NCI-H524 treated with DMSO at 0.1 percent for 48 hours (cell line): ENCODE measurements at regions not wholly inside any gene's neighbourhood (a gene's known extent, or its start where the extent isn't known, plus 50 kb on each side); places are given as distances from the start of the nearest gene placed in this dataset.

Experiments used
- DNase-seq: peaks from one replicate; lab custom pipeline; 2025; lab: John Stamatoyannopoulos, UW

DNA sequence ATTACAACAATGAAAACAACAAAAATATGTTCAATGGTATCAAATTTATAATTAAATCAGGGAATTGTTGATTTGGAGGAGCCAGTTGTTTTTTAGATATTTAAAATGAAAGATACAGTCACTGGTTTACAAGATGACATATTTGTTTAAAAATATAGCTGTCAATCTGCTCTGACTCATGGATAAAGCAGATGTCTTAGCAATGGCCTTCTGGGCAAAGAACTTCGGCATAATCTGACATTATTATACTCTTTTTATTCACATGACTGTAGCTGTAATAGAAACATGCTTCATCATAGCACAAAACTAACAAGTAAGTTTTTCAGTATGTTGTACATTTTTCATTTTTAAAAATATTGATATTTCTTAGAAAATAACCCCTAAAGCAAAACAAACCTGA is 267.4 kb downstream of the CENPW start:
- DNase-seq, result no peak

DNA sequence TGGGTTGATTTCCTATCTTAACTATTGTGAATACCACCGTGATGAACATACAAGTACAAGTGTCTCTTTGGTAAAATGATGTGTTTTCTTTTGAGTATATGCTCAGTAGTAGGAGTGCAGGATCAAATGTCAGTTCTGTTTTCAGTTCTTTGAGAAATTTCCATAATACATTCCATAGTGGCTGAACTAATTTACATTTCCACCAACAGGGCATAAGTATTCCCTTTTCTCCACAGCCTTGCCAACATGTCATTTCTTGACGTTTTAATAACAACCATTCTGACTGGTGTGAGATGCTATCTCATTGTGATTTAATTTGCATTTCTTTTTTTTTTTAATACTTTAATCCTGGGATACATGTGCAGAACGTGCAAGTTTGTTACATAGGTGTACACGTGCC is 268.8 kb downstream of the CENPW start:
- no peak for DNase-seq

DNA sequence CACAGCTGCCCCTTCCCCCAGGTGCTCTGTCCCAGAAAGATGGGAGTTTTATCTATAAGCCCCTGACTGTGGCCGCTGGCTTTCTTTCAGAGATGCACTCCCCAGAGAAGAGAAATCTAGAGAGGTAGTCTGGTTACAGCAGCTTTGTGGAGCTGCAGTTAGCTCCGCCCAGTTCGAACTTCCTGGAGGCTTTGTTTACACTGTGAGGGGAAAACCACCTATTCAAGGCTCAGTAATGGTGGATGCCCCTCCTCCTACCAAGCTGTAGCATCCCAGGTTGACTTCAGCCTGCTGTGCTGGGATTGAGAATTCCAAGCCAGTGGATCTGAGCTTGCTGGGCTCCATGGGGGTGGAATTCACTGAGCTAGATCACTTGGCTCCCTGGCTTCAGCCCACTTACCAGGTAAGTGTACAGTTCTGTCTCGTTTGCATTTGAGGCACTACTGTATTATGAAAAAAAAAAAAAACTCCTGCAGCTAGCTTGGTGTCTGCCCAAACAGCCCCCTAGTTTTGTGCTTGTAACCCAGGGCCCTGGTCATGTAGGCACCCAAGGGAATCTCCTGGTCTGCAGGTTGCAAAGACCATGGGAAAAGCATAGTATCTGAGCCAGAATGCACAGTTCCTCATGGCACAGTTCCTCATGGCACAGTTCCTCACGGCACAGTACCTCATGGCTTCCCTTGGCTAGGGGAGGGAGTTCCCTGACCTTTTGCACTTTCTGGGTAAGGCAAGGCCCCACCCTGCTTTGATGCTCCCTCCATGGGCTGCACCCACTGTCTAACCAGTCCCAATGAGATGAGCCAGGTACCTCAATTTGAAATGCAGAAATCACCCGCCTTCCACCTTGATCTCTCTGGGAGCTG is 275.0 kb downstream of the CENPW start:
- DNase-seq, result no peak

DNA sequence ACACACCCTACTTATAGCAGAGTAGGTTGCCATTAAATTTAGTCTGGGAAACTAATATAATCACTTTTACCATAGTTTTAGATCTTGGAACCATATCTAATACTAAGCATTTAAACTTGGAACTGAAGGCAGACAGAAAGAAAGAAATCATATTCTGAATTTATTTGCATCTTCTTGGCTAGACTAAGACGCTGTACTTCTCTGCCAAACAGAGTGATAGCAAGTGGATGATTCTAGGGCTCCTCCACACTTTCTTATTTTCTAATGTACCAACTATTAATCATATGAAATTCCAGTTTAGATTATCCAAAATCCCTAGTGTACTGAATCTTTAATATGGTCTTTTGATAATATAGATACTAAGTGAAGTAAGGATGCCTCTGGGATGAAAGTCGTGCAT is 277.0 kb downstream of the CENPW start:
- DNase-seq, result no peak

DNA sequence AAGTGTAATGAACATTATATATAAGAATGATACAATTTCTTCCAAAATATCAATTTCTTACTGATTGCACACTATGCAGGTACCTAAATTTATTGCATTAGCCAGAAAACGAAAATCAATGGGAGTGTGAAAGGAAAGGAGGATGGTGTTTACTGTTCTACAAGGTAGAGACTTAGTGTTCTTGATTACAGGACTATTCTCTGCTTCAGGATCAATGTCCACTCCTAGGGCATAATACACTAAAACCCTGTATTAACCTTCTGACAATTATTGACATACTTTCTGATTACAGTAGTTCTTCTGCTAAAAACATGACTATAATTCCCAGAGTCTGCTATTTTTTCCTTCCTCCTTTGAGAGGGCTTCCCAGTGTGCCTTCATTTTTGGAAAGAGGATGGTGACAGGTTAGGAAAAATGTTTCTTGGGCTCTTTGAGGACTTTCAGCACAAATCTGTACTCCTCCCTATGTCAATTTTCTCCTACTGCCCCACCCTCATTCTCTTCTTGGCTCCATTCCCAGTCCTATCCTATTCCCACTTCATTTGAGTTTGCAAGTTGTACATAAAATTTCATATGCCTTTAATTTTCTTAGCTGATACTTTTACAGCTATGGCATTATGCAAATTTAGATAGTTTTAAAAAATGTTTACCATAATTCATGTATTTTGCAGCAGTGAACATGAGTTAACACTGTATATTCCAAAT is 278.9 kb downstream of the CENPW start:
- DNase-seq, result no peak

DNA sequence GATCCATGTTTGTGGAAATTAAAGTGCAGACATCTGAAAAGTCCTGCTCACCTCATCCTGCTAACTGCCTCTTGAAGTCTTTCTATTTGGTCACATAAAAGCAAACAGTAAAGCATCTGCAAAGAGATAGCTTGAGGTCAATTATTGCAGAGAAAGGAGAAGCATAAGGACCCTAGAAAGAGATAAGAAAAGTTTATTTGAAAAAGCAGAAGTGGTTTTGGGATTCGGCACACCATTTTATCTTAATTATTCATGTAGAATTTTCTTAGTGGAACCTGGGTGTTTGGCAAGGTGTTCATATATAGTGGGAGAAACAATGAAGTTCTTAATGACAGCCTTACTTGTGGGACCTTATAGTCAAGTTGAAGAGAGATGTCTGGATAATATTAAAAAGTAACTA is 280.8 kb downstream of the CENPW start:
- DNase-seq, result no peak

DNA sequence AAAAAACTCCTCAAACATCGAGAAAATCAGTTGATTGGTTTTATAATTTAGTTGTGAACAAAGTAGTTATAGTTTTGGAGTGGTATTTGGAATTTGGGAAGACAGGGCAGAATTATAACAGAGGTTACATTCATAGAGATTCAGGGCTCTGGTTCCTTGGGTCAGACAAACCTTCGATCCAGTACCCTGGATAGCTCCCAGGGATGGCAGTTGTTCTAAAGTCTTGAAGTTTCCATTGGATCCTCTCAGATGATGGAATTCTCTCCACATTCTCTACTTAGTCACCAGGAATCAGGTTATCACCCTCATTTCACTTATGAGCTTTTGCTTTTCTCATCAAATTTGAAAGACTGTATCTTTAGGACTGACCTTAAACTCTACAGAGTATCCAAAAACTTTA is 285.1 kb downstream of the CENPW start:
- DNase-seq, result no peak

DNA sequence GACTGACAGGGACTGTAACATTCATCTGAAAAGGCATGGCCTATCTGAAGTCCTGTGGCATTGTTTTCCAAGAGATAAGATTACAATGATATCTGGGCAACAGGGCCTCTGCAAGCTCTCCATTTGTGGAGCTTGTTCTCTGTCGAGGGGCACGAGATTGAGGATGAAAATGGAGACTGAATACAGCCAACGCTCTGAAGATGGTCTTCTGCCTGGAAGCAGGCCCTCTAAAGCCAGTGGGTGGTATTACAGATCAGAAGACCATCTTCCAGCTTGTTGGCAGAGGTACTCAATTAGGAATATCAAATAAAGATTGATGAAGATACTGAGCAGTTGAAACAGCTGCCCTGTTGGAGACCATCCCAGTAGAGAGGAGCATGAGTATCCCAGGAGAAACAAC is 288.2 kb downstream of the CENPW start:
- DNase-seq, result no peak

DNA sequence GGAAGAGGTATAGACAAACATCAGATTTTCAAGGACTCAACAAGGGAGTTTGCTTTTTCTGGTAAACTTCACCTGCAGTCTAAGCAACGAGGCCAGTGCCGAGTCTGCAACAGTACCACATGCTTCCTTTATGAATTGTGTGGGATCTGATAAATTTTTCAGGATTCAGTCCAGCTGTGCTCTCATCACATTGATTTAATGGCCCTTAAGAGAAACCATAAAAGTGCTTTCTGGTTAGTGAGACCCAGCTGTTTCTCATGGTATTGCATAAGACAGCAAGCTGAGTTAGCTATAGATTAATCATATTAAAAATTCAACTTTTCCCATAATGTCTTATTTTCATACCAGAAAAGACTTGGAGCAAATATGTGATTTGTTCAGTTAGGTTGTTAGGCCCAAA is 291.4 kb downstream of the CENPW start:
- no peak for DNase-seq

DNA sequence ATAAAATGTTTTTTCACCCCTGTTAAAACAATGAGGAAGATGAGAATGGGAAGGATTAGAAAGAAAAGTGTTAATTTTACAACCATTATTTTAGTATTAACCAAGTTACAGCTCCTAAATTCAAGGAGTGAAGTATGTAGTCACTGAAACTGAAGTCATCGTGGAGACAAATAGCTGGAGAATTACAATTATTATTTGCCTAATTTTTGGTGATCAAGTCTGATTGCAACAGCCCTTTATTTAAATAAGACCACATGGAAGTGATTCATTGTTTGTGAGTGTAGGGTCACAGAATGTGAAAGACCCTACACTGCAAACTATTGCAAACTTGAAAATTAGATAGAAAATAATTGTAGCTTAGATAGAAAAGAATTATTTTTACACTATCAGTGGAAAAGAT is 292.4 kb downstream of the CENPW start:
- DNase-seq, result no peak

DNA sequence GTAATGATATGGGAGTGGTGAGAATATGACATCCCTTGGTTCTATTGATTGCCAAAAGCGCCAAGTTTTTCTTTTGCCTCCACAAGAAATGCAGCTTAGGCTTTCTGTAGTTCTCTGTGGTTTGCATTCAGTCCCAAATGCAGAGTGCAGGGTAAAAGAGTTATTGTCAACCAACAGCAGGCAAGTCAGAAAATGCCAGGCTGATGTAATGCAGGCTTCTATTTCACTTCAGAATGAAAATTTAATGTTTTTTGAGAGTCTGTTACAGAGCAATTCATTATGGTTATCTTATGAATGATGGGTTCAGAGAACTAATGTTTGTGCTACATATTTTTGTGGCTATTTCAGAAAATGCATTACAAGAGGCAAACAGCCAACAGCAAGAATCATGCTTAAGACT is 293.5 kb downstream of the CENPW start:
- DNase-seq, result no peak

DNA sequence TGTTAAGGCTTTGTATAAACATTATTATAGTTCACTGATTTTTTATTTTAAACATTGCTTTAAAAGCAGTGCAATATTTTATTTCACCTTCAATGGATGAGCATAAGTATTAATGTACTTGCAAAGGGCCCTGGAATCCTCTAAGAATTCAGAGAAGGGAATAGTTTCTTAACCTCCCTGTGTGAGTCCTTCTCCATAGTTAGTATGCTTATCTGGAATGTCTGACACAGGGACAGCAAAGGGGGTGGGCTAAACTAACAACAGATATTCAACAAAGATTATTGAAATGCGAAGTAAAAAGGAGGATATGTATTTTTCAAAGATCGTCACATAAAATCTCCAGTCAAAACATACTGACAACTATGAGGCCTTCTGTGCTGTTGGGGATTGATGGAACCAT is 300.4 kb downstream of the CENPW start:
- no peak for DNase-seq

DNA sequence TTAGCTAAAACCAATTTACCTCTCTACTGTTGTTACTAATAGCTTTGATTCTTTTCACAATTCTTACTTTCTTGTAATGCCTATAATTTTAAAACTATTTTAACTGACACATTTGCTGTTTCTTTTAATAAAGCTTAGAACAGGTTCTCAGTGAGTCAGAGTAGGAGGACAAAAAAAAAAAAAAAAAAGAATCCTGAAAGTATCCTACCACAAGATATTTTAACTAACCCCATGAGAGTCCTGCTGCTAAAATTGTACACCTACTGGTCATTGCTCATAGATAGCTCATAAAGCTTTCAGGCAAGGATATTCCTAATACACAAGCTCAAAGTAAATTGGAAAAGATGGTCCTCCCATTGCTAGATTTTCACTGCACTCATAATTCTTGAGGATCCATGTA is 301.0 kb downstream of the CENPW start:
- DNase-seq, result no peak

DNA sequence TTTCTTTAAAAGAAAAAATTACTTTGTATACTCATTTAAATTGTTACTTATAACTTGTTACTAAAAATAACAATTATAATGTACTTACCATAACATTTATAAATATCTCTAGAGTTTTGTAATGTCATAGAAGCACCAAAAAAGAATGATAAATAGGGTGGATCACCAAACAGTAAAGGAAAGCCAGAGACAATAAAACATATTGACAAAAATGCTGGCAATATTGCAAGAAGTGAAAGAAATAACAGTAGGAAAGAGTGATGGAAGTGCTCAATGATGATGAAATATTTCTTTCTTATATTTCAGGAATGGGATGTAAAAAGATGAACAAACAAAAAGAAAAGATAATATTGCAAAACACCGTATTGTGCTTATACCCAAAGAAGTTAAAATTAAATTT is 301.7 kb downstream of the CENPW start:
- DNase-seq, result no peak

DNA sequence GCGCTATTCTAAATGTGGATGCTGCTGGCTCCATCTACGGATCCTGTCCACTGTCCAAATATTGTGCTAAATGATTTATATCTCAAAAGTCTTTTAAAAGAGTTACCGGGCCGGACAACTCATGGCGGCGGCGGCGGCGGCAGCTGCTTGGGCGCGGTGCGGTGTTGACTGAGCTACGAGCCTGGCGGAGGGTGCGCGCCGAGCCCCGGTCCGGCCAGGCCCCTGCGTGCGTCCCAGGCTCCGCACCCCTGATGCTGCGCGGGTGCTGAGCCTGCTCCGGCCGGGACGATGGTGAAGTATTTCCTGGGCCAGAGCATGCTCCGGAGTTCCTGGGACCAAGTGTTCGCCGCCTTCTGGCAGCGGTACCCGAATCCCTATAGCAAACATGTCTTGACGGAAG is 303.4 kb downstream of the CENPW start:
- no peak for DNase-seq

DNA sequence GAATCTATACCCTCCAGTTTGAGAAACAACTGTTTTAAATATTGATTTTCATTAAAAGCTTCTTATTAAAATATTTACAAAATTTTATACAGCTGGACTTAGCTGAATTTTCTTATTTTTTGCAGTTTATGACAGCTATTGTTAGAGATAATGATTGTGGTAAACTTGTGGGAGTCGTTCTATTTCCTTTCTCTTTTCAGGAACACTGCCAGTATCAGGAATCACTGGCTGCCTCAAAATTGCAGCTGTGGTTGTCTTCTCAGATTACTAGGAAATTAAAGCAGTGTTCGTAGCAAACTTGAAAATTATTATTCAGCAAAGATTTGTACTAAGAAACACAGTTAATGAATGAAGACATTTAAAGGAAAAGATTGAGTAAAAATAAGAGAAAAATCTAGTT is 311.0 kb downstream of the CENPW start:
- DNase-seq, result no peak

DNA sequence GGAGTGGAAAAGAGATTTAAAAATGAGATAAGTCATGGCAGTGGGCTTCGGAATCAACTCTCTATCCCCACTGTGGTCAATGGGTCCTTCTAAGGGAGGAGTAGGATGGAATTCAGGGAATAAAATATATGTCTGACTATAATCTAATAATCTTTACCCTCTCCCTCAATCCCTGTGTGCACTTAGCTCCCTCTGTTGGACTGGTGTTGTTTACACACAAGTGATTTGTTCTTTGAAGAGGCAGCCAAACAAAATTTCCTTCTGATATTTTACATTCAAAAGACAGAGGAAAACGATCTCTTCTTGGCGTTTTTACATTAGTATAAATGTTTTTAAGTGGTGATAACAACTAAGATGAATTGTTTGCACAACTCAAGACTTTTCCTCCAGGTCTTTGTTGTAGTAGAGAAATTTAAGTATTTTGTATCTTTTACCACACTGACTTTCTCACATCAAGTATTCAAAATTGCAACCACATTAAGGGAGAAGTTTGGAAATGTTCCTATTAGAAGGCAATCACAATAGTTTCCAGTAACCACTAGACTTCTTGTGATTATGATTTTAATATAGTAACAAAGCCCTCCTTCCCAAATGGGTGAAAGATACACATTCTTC is 317.8 kb downstream of the CENPW start:
- peak; percentile 19 for DNase-seq

DNA sequence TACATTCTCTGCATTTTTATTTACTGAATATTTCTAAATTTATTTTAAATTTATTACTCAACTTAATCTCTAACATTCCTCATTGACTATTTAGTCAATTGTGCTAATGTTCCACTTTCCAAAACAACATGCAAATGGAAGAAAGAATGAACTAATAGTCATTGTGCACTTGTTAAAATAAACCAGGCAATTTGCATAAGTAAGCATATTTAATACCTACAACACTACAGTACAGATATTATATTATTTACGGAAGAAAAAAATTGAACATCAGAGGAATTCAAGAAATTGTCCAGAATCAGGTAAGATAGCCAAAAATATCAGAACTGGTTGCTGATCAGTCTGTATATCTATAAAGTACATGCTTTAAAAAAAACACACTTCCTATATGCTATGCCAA is 320.5 kb downstream of the CENPW start:
- no peak for DNase-seq

DNA sequence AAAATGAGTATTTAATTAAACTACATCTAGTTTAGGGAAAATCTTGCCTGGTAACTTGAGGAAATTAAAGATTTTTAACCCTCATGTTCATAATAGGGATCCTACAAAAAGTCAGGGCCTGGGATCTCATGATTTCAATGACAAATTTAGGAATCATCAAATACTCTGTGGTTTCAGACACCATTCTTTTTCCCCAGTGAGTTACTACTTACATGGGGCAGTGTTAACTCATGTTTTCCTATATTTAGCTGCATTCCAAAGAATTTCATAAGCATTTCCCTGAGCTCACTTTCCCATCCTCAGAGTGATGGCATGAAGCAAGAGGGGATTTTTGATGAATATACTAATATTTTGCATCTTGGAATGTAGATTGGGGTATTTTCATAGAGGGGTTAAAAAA is 321.7 kb downstream of the CENPW start:
- DNase-seq, result no peak

DNA sequence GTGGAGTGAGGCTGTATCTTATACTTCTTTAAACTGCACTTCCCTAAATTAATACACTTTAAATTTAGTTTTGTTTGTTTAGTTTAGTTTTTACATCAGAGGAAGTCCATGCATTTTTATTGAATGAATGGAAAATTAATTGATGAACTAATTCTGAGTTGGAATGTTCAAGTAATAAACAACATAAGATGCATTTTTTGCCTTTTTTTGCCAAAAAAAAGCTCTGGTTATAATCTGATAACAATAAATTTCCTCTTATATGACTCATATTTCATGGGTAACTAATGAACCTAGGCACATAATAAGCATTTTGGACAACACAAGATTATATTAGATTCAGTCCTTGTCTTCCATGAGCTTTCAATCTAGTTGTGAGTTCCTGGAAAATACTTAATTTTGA is 323.1 kb downstream of the CENPW start:
- no peak for DNase-seq

DNA sequence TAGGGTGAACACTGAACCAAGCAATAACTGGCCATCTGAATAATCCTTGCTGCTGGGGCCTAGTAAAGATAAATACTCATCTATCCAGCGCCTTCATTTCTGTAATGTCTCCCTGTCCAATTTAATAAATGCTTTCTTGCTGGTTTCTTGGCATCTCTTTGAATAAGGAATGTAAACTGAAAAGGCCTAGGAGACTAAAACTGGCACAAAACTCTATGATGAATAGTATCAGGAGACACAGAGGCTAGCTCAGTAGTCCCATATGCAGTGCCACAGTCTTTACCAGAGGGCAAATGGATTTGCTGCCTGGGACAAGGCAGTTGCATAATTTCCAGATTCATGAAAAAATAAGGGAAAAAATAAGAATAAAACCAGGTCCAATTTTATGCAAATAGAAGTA is 324.4 kb downstream of the CENPW start:
- DNase-seq, result no peak

DNA sequence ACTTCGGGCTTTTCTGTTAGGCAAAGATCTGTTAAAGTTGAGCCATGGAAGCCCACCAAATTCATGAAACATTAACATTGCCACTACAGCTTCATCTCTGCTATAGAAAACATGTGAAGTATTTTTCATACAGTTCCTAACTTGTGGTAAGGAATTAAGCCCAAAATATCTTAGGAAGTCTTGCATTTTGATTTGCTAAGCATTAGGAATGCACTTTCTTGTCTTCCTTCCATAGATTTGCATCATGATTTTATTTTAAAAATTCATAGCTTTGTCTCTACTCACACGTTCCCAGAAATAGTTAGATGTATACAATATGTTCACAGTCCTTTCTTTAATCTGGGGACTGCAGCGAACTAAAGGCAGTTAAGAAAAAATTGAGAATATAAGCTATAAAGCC is 325.6 kb downstream of the CENPW start:
- DNase-seq, result no peak

DNA sequence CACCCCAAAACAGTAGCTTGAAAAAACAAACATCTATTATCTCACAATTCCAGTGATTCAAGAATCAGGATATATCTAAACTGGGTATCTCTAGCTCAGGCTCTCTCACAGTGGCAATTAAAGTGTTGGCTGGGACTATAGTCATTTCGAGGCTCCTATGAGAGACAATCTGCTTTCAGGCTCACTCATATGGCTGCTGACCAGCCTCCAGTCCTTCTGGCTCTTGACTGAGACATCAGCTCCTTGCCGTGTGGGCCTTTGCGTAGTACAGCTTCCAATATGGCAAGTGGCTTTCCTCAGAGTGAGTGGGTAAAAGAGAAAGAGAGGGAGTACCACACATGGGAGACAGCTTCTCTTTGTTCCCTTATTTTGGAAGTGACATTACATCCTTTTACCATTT is 327.2 kb downstream of the CENPW start:
- DNase-seq, result no peak
